ENCODE measurements at regions not wholly inside any gene's neighbourhood (a gene's known extent, or its start where the extent isn't known, plus 50 kb on each side); places are given as distances from the start of the nearest gene placed in this dataset.

GRCh38 chr1:184164536-184164935 lies 113.0 kb downstream of the TSEN15 start:
- in situ Hi-C loops (cut with MboI; ENCODE audit: low sequenced_read_pairs): no loop called here
- TF ChIP-seq USF2 (IDR thresholded peaks at IDR 0.05; ENCODE audit: low read depth, low read length): no peak
- TF ChIP-seq RCOR1 (IDR thresholded peaks at IDR 0.05; ENCODE audit: insufficient replicate concordance, low read length): no peak
- TF ChIP-seq MAZ (IDR thresholded peaks at IDR 0.05; ENCODE audit: borderline replicate concordance, low read depth, low read length): no peak
- no peak for TF ChIP-seq RFX5 (IDR thresholded peaks at IDR 0.05; ENCODE audit: low read depth, low read length)
- TF ChIP-seq CEBPB (IDR thresholded peaks at IDR 0.05; ENCODE audit: low read depth, low read length): no peak
- TF ChIP-seq RAD21 (IDR thresholded peaks at IDR 0.05; ENCODE audit: low read length): no peak
- TF ChIP-seq ELK1 (IDR thresholded peaks at IDR 0.05; ENCODE audit: borderline replicate concordance, low read depth, low read length): no peak
- TF ChIP-seq POLR2A (IDR thresholded peaks at IDR 0.05; ENCODE audit: low read depth, low read length): no peak
- no peak for TF ChIP-seq NFE2L2 (IDR thresholded peaks at IDR 0.05; ENCODE audit: low read depth, low read length)
- TF ChIP-seq BHLHE40 (IDR thresholded peaks at IDR 0.05; ENCODE audit: low read depth, low read length): no peak
- TF ChIP-seq MXI1 (IDR thresholded peaks at IDR 0.05; ENCODE audit: borderline replicate concordance, low read depth, low read length): no peak
- TF ChIP-seq CTCF (conservative IDR thresholded peaks at IDR 0.05; ENCODE audit: low read depth, low read length): no peak
- TF ChIP-seq SMC3 (IDR thresholded peaks at IDR 0.05; ENCODE audit: low read depth, low read length): no peak
- TF ChIP-seq CHD1 (IDR thresholded peaks at IDR 0.05; ENCODE audit: low read depth, low read length): no peak
- no peak for TF ChIP-seq FOS (IDR thresholded peaks at IDR 0.05; ENCODE audit: low read depth, low read length)
- TF ChIP-seq MAFK (IDR thresholded peaks at IDR 0.05; ENCODE audit: low read depth, low read length): no peak

More at GRCh38 chr1:184164536-184164935, 113.0 kb downstream of the TSEN15 start:
- CTCF ChIA-PET: interaction anchor here (0.7 to 1.0 kb wide), 3 partner anchors 13 to 24 kb away, joined by 3 to 5 read pairs (median 5); no protein-coding TSS in a partner anchor
- no peak overlapping the region for H3K23ac ChIP-seq (ENCODE audit: low read depth, low read length)
- dilution Hi-C loops (cut with HindIII; ENCODE audit: low sequenced_read_pairs, unreplicated experiment): no loop called here
- H3K4me1 ChIP-seq (ENCODE audit: control insufficient read depth, insufficient read depth, low read length): peaks cover 11% of the 10 kb centered on the region
- peak overlapping the region; percentile 5 for H2AFZ ChIP-seq (replicated peaks; ENCODE audit: low read length, poor library complexity)
- H3K56ac ChIP-seq (ENCODE audit: extremely low read depth, insufficient read depth, low read length): no peak overlapping the region
- H3K36me3 ChIP-seq (ENCODE audit: control insufficient read depth, insufficient read depth, low read length): no peaks in the 10 kb centered on the region
- DNase-seq (no peak), ATAC-seq (ENCODE audit: low read depth) (no peak)
- H3K14ac ChIP-seq (replicated peaks; ENCODE audit: low read depth, low read length): 0 out of 2 replicates have a peak overlapping the region, but pooled peaks have one; percentile 15
- peak overlapping the region; percentile 37 for H4K91ac ChIP-seq (ENCODE audit: insufficient read depth, low read depth, low read length)
- no peak overlapping the region for H3K9ac ChIP-seq (ENCODE audit: low read depth, low read length)
- H4K5ac ChIP-seq (ENCODE audit: low read depth, low read length): no peak overlapping the region
- peak overlapping the region; percentile 61; the same call in 1 of the 2 replicates for H2AK5ac ChIP-seq (ENCODE audit: low read depth, low read length)
- no peak overlapping the region for H3K27ac ChIP-seq (ENCODE audit: insufficient read depth, low read length)
- POLR2A ChIA-PET (ENCODE audit: unreplicated experiment): no interaction called here
- H4K8ac ChIP-seq (ENCODE audit: low read depth in 2 of 2, low read length in 2 of 2): 0 out of 4 replicates have a peak overlapping the region, but pooled peaks of 1 of the 2 experiments have one; percentile 1
- H2BK15ac ChIP-seq (ENCODE audit: low read depth, low read length): peak overlapping the region; percentile 56; the same call in 1 of the 3 replicates
- no peaks in the 10 kb centered on the region for H4K20me1 ChIP-seq (ENCODE audit: insufficient read depth, low read length)
- H2BK120ac ChIP-seq (ENCODE audit: low read depth, low read length): peak overlapping the region; percentile 61
- H3K4me3 ChIP-seq (ENCODE audit: insufficient read depth, low read depth, low read length): no peak overlapping the region
- 100% methylated on average over 1 of the region's 1 CpG; no CpG with 5 or more reads in 1 of the 2 experiments for WGBS, 2 experiments (ENCODE audit: extremely low coverage in 2 of 2, insufficient read length in 1 of 2)
- no peaks in the 10 kb centered on the region for H3K9me3 ChIP-seq (ENCODE audit: control insufficient read depth, insufficient read depth, low read length)
- H2AK9ac ChIP-seq (replicated peaks; ENCODE audit: low read depth, low read length, poor library complexity): no peak overlapping the region
- BruUV-seq (replicated peaks): no TSS peak
- no peak overlapping the region for H2BK5ac ChIP-seq (ENCODE audit: low read depth, low read length, poor library complexity, severe bottlenecking)
- peaks cover 12% of the 10 kb centered on the region for H3K9me1 ChIP-seq (ENCODE audit: insufficient read depth, low read length)
- peak overlapping the region; percentile 11; the same call in 1 of the 2 replicates for H3K18ac ChIP-seq (ENCODE audit: low read depth, low read length)
- peaks cover 0 to 3% of the 10 kb centered on the region in 2 experiments; a peak in 1 of 4 replicates for H3K79me1 ChIP-seq (ENCODE audit: low read depth in 1 of 2, low read length in 2 of 2)
- H3K27me3 ChIP-seq (ENCODE audit: control insufficient read depth, insufficient read depth, low read length): no peaks in the 10 kb centered on the region
- no peak overlapping the region for H3K4me2 ChIP-seq (ENCODE audit: low read depth, low read length)
- intact Hi-C loops (cut with micrococcal nuclease): no loop called here
- H2BK20ac ChIP-seq (ENCODE audit: low read depth, low read length): peak overlapping the region; percentile 10; the same call in 1 of the 2 replicates
- H3K4ac ChIP-seq (ENCODE audit: low read depth, low read length): peak overlapping the region; percentile 49; the same call in 1 of the 2 replicates
